HG03521 (cell line): ENCODE measurements at regions not wholly inside any gene's neighbourhood (a gene's known extent, or its start where the extent isn't known, plus 50 kb on each side); places are given as distances from the start of the nearest gene placed in this dataset.
"Not testable (repeated sequence)": the region's sequence is repeated elsewhere in the genome, so short reads cannot be mapped to it uniquely, and the experiment has no call there.

Source experiments
- ATAC-seq: cut with Tn5 transposase; IDR thresholded peaks from one replicate; pipeline ENCODE4 v1.9.1; 2021; ENCODE audit warnings: mild to moderate bottlenecking, moderate library complexity; ENCODE audit not compliant: unreplicated experiment

DNA sequence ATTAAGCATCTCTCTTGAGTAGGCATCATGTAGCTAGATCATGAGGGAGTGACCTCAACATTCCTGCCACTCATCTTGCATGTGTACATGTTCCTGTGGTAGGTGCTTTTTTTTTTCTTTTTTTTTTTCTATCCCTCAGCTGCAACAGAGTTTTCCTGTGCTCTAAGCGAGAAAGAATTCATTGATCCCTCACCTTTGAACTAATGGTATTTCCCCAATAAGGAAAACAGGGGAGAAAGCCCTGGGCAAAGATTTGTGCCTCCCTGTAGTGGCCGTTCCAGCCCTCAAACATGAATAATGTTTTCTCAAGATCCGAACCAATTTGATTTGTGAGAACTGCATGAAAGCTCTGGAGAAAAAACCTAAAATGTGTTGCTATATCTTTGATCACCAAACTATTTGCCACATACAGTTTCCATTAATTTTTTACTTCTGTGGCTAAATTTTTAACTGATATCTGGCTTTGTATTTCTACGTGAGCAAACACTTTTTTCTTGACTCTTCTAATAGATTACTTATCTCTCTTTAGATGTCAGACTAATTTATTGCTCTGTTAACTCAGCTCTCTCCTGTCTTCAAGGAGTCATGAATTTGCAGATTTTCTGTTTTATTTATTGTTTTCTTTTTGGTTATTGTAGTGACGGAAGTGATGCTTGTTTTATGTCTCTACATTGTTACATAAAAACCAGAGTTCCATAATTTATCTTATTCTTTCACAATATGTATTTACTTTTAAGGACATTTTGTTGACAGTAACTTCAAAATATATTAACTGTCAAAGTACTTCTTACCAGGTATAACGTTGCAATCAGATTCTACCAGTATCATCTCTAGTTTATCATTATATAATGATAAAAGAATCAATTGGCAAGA lies 1396.5 kb downstream of the OTOL1 start:
- no peak for ATAC-seq

DNA sequence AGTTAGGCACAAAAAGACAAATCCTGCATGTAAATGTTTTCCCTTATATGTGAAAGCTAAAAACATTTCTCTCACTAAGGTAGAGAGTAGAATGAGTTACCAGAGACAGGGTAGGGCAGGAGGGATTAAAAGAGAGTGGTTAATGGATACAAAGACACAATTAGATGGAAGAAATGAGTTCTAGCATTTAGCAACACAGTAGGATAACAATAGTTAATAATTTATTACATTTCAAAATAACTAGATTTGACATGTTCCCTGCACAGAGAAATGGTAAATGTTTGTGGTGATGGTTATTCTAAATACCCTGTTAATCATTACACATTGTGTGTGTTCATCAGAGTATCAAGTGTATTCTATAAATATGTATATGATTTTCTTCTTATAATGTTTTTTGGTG lies 1400.7 kb downstream of the OTOL1 start:
- no peak for ATAC-seq

DNA sequence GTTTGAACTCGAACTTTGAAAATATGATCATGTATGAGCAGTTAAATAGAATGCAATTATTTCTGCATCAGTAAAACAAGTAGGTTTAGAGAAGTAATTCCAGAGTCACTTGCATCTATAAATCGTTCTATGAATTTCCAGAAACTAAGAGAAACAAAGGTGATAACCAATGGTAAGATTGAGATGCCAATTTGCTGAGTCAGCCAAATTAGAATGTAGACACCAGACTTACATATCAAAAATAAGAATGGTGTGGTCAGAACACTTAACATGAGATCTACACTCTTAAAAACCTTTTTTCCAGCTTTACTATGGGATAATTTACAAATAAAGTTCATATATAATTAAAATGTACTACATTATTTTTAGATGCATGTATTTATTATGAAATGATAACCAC lies 1435.9 kb downstream of the OTOL1 start:
- no peak for ATAC-seq

DNA sequence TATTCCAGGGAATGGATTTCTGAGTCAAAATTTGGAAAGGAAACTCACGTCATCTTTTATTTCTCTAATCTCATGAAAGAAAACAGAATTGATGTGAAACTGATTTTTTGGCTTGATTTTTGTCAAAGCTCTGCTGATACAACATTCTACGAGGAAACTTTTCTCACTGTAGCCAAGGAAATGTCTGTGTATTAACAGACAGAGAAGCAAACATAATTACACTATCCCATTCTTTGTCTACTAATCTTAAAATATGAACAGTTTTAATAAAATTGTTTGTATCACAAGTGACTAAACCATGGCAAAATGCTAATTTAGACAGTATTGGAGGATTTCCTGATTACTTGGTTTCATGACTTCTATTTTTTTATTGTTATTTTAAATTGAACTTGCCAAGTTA lies 1437.0 kb downstream of the OTOL1 start:
- no peak for ATAC-seq

DNA sequence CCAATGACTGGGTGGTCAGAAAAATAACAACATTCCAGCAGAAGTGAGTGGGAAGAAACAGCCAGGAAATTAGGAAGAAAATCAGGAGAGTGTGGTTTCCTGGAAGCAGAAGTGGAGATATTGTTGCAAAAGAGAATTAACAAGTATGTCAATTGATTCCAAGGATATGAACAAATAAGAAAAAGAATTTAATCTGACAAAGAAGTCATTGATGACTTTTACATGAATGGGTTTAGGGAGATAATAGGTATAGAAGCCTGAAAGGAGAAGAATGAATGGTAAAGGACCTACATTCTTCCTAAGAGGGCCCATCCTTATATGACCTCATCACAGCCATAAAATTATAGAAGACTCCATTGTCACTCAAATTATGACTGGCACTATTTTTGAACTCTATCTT lies 1440.1 kb downstream of the OTOL1 start:
- no peak for ATAC-seq

DNA sequence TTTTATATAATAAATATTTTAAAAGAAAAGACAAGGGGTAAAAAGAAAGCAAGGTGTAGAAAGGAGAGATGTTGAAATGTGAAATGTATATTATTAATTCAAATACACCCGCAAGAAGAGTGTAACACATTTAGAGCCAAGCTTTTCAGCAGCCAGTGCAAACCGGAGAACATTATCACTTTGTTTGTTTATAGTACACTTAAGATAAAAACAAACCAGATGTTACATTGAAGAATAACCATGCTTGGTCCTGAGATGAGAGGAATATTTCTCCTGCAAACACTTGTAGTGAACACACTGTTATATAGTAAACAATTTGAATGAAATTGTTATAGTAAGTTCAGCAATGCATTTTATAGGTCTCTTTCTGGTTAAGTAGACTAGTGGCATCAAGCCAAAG lies 1441.5 kb downstream of the OTOL1 start:
- no peak for ATAC-seq

DNA sequence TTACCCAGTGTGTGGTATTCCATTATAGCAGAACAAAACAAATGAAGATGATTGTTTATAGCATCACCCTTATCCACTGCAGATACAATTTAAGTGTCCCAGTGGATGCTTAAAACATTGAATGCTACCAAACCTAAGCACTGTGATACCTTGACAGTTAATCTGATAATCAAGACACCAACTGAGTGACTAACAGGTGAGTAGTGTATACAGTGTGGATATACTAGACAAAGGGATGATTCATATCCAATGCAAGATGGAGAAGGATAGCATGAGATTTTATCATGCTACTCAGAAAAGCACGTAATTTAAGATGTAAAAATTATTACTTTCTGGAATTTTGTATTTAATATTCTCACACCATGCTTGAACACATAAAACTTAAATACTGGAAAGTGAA lies 1449.0 kb downstream of the OTOL1 start:
- no peak for ATAC-seq

DNA sequence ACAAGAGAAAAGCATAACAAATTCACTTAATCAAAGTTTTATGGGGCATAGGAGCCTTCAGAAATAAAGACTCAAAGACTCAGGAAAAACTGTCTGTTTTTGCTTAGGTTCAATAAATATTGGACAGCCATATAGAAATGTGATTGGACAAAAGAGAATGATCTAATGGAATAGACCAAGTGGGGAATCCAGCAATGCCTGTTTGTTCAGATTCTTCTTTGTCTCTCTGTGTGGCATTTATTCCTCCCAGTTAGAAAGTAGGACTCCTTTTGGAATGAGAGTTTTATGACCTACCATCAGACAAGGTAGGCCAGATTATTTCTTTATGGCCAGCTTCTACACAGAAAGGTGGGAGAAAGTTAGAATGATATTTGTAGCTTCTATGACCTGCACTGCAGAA lies 1460.1 kb downstream of the OTOL1 start:
- no peak for ATAC-seq

DNA sequence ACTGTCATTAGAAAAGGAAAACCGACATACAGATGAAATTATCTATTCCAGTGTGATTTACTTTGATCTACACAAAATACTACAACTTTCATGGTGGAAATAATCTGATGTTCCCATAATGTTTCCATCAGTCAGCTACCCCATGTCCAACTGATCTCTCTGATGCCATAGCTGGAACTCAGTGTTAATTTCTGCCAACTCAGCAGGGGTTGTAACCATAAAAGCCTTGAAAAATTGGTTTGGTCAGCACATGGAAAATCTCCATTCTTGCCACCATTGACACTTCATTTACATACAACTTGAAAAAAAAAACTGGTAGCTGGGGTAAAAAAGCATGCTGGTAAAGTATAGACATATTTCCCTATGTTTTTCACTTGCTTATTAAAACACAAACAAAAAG lies 1463.7 kb downstream of the OTOL1 start:
- no peak for ATAC-seq

DNA sequence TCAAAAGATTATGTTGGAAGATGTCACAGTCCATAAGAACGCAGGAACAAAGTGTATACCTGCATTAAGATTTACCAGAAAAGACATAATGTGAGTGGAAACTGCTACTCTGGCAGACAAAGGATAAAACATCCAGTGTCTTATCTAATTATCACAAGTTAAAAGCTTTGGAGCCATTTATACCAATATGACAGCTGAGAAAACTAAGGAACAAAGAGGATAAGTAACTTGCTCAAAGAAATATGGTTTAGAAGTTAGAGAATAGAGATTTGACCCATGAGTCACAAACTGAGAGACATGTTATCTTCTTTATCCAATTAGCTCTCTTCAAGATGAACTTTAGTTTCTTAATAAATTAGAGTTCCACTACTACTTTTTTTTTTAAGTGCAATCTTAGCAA lies 1473.7 kb downstream of the OTOL1 start:
- no peak for ATAC-seq

DNA sequence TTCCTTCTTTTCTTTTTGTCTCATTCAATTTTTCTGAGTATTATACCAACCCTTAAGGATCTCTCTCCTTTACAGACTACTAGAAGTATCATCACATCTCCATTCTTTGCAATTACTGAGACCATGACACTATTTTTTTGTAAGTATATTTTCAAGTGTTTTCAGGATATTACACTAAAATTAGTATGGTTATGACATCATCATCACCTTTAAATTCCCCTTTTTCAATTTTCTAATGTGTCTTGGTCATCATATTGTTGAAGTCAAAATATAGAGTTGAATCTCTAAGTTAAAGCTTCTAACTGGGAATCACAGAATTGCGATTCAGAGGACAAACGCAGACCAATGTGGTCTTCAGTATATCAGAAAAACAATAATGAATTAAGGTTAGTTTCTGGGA lies 1475.1 kb downstream of the OTOL1 start:
- ATAC-seq, result no peak

DNA sequence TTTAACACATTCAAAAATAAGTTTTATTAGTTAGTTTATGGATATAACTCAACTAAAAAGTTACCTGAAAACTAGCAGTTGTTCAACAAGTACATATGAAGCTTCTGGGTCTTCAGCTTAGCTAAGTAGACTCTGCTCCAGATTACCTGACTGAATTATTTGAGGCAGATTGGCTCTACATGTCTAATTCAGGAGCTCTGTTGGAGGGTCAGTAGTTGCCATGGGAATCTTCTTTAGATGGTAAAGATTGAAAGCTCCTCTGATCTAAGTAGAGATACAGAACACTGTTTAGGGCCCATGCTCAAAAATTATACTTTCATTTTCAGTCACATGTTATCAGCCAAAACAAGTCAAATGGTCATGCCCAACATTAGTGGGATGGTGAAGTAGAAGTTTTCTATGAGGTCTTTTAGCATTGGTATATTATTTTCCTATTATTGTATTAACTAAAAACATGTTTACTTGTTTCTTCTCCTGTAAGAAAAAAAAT lies 1476.9 kb downstream of the OTOL1 start:
- ATAC-seq, result no peak

DNA sequence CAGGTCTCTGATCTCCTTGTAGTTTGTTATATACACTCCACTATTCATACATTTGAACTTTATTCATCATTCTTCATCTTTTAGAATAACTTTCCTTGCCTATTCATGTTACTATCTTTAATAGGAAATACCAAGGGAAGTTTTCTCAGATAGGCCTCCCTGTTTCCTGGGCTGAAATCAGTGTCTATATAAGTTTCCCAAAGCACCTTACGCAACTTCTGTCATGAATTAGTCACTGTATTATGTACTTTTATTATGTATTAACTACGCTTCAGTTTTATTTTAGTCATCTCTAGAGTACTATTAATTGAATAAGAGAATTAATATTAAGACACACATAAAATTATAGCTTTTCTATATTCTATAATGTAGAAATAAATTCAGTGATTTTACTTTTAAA lies 1481.5 kb downstream of the OTOL1 start:
- no peak for ATAC-seq

DNA sequence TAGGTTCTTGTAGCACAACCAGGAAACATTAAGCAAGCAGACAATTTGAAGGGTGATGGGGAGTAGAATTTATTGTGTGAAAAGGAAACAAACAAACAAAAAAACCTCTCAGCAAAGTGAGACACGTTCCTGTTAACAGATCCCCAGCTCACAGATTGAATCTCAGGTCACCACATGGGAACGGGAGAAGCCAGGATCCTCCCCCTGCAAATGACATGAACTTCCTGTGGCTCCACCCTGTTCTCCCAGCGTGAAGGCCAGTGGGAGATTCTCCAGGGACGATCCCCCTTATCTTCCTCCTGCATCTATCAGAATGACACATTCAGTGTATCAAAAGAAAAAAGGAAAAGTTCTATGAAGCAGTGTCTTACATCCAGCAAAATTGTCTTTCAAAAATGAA lies 1488.1 kb downstream of the OTOL1 start:
- ATAC-seq, result no peak

DNA sequence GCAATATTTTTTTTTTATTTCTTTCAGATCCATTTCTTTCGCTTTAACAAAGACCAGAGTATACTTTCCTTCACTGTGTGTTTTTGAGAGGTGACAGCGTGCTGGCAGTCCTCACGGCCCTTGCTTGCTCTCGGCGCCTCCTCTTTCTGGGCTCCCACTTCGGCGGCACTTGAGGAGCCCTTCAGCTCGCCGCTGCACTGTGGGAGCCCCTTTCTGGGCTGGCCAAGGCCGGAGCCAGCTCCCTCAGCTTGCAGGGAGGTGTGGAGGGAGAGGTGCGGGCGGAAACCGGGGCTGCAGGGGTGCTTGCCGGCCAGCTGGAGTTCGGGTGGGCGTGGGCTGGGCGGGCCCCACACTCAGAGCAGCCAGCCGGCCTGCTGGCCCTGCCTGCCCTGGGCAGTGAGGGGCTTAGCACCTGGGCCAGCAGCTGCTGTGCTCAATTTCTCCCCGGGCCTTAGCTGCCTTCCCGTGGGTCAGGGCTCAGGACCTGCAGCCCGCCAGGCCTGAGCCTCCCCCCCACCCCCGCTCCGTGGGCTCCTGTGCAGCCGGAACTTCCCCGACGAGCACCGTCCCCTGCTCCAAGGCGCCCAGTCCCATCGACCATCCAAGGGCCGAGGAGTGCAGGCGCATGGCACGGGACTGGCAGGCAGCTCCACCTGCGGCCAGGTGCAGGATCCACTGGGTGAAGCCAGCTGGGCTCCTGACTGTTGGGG lies 1490.6 kb downstream of the OTOL1 start:
- not testable (repeated sequence) for ATAC-seq

DNA sequence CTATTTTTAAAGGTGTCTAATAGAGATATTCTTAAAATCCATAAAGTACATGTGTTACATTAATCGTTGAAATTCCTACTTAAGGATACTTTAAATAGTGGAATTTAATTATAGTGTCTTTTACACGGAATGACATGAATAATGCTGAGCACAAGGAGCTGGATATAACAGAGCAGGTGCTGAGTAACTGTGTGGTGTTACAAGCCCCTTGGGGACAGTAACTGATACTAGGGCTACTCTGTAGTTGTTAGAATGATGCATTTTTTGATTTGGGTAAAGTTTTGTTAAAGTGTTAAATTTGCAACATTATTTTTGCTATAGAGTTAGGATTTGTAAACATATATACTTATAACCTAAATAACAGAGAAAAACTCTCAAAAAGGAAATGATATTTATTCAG lies 1496.1 kb downstream of the OTOL1 start:
- ATAC-seq, result no peak

DNA sequence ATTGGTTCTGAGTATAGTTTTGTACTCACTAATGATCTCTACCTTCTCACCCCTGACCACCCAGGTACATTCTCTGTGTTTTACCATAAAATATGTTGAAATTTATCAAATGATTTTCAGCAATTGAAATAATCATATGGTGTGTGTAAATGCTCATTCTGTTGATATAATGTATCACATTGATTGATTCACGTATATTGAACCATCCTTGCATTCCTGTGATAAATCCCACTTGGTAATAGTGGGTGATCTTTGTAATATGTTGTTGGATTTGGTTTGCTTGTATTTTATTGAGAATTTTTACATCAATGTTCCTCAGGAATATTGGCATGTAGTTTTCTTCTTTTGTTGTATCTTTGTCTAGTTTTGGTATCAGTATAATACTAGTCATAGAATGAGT lies 1497.6 kb downstream of the OTOL1 start:
- ATAC-seq, result no peak

DNA sequence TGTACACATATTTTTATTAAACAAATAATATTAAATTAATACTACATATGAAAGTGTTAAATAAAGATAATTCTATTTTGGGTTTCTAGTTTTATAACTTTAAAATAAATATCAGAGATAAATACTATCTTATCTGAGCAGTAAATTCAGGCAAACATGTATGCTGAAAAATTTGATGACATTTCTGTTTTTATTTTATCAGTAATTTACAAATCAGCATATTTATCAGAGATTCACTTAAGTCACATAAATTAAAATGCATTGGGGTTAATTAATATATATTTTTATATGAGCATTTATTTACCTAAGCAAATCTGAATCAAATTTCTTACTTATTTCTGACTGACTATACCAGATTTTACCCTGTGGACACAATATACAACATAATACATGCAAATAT lies 1499.8 kb downstream of the OTOL1 start:
- ATAC-seq, result no peak

DNA sequence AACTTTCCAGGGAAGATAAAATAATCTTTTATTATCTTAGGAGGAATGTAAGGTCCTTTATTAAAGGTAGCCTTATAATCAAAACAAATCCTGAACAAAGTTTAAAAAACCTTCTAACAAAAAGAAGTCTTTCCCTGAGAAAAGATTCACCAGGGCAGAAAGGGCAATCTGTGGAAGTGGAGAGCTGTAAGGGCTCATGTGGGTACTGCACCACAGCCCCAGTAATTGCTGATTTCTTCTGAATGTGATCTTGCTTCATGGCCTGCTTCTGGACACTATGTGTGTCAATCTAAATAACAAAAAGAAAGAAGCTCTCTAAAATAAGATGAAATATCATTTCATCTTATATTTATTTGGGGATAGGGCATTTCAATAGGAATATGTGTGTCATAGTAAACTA lies 1501.6 kb downstream of the OTOL1 start:
- no peak for ATAC-seq

DNA sequence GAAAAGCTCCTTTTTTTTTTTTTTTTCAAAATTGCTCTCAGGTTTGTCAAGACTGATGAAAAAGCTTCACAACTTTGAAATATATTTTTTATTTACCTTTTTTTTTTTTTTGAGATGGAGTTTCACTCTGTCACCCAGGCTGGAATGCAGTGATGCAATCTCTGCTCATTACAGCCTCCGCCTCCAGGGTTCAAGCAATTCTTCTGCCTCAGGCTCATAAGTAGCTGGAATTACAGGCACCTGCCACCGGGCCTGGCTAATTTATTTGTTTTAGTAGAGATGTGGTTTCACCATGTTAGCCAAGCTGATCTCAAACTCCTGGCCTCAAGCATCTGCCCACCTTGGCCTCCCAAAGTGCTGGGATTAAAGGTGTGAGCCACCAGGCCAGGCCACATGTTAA lies 1515.0 kb downstream of the OTOL1 start:
- ATAC-seq, result no peak

DNA sequence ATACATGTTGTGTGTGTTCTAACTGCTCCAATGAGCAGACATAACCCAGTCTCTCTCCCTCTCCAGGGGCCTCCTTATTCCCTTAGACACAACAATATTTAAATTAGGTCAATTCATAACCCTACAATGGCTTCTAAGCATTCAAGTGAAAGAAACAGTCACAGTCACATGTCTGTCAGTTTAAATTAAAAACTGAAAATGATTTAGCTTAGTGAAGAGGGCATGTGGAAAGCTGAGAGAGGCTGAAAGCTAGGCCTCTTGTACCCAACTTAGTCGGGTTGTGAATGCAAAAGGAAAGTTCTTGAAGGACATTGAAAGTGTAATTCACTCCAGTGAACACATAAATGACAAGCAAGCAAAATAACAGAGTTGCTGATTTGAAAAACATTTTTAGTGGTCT lies 1519.6 kb downstream of the OTOL1 start:
- no peak for ATAC-seq

DNA sequence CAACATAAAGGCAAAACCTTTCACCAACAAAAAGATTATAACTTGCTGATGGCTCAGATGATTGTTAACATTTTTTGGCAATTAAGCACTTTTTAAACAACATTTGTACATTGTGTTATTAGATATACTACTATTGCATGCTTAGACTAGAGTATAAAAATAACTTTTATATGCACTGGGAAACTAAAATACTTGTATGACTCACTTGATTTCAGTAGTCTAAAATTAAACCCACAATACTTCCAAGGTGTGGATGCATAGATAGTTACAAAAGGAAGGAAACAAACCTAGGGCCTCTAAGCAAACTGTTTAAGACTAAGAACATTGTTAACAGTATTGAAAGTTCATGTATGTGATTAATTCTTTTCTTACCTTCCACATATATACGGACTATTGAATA lies 1521.5 kb downstream of the OTOL1 start:
- ATAC-seq, result no peak
